HG02798 (cell line): ENCODE measurements at regions not wholly inside any gene's neighbourhood (a gene's known extent, or its start where the extent isn't known, plus 50 kb on each side); places are given as distances from the start of the nearest gene placed in this dataset.

Source experiments
- ATAC-seq: cut with Tn5 transposase; IDR thresholded peaks from one replicate; pipeline ENCODE4 v1.9.1; 2021; ENCODE audit warnings: mild to moderate bottlenecking; ENCODE audit not compliant: unreplicated experiment, poor library complexity

- no peak for ATAC-seq
Observed at GRCh38 chr2:157203651-157204050, 53.9 kb upstream of the GALNT5 start.

- ATAC-seq = no peak
Observed at GRCh38 chr2:157204401-157204800, 53.1 kb upstream of the GALNT5 start.

- no peak for ATAC-seq
Observed at GRCh38 chr2:157206916-157207315, 50.6 kb upstream of the GALNT5 start.
